WI38 (cell line): ENCODE measurements at regions not wholly inside any gene's neighbourhood (a gene's known extent, or its start where the extent isn't known, plus 50 kb on each side); places are given as distances from the start of the nearest gene placed in this dataset.

ENCODE experiments used
- H3K4me3 ChIP-seq: 2 replicates; pipeline ENCODE4 v1.5.1; 2011; ENCODE audit warnings: low read depth, mild to moderate bottlenecking, control low read depth, low read length
- TF ChIP-seq, protein P1 (sequence below): IDR thresholded peaks from 2 replicates; pipeline ENCODE4 v1.5.1; 2012; ENCODE audit warnings: low read depth, mild to moderate bottlenecking, control low read depth, low read length

DNA sequence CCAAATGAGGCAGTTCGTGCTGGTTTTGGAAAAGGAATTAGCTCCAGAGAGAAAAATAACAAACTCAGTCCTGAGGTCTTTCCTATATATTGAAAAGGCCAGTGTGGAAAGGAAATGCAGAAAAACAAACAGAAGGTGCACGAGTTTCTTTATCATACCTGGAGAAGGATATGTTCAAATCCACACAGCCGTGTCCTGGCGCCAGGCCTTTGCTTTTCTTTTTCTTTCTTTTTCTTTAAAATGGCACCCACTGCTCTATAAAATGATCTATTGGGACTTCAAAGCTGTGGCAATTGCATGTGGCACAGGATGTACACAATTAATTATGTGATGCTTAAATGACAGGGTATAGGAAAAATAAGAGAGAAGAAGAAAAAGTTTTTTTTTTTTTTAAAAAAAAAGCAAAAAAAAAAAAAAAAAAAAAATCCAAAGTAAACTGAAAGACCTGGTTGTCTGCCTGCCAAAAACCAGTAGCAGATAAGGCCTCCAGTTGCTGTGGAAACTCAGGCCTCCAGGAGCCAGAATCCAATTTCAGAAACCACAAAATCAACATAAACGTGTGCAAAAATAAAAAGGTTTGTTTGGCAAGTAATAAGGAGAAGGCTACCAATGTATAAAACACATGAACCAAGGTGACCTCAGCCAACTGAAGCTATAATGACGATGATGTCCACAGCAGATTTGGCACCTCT lies 957.6 kb upstream of the SOX9 start:
- no peak overlapping the region for H3K4me3 ChIP-seq
- TF ChIP-seq, protein P1, sequence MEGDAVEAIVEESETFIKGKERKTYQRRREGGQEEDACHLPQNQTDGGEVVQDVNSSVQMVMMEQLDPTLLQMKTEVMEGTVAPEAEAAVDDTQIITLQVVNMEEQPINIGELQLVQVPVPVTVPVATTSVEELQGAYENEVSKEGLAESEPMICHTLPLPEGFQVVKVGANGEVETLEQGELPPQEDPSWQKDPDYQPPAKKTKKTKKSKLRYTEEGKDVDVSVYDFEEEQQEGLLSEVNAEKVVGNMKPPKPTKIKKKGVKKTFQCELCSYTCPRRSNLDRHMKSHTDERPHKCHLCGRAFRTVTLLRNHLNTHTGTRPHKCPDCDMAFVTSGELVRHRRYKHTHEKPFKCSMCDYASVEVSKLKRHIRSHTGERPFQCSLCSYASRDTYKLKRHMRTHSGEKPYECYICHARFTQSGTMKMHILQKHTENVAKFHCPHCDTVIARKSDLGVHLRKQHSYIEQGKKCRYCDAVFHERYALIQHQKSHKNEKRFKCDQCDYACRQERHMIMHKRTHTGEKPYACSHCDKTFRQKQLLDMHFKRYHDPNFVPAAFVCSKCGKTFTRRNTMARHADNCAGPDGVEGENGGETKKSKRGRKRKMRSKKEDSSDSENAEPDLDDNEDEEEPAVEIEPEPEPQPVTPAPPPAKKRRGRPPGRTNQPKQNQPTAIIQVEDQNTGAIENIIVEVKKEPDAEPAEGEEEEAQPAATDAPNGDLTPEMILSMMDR, result no peak

DNA sequence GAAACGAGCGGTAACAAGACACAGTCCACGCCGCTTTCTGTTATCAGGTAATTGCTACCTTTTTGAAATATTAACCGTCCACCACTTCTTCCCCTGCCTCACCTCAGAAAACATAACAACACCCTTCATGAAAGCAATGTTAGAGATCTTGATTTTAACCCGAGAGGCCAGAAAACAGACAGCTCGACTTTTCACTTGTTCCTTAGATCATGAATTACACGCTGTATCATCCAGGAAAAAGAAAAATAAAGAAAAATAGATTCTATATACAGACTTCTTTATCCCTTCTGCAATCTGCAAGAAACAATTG lies 957.1 kb upstream of the SOX9 start:
- TF ChIP-seq, protein P1, result no peak
- H3K4me3 ChIP-seq, result no peak overlapping the region

DNA sequence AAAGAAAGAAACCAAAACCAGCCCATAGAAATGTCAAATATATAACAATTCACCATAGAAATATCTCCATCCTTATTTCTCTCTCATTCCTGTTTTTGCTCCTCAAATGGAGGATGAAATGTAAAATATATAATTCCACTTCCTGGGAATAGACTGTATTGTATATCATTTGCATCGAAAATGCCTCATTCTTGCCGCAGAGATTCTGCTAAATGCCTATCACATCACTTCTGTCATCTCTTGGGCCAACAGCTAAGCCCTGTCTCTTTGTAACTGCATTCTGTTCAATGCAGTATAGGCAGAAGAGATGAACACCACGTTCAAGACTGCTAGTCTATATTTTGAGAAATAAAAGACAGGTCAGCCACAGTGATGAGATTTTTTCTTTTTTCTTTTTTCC lies 956.3 kb upstream of the SOX9 start:
- TF ChIP-seq, protein P1, result no peak
- no peak overlapping the region for H3K4me3 ChIP-seq

DNA sequence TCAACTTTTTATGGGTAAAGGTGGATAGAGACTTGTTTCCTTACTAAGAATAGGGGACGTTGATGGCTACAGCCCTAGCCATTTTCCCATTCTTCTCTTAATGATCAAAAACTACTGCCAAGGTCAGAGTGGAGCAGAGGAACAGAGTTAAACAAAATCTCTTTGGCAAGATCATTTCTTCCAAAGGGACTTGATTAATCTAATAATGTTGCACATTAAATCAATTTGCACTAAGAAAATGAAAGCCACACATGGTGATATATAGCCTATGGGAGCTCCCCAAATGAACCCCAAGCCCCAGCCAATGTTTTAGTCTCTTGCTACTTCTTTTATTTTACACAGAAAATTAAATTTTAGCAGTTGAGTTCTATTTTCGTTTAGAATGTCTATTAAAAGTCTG lies 954.5 kb upstream of the SOX9 start:
- no peak overlapping the region for H3K4me3 ChIP-seq
- TF ChIP-seq, protein P1, result no peak

DNA sequence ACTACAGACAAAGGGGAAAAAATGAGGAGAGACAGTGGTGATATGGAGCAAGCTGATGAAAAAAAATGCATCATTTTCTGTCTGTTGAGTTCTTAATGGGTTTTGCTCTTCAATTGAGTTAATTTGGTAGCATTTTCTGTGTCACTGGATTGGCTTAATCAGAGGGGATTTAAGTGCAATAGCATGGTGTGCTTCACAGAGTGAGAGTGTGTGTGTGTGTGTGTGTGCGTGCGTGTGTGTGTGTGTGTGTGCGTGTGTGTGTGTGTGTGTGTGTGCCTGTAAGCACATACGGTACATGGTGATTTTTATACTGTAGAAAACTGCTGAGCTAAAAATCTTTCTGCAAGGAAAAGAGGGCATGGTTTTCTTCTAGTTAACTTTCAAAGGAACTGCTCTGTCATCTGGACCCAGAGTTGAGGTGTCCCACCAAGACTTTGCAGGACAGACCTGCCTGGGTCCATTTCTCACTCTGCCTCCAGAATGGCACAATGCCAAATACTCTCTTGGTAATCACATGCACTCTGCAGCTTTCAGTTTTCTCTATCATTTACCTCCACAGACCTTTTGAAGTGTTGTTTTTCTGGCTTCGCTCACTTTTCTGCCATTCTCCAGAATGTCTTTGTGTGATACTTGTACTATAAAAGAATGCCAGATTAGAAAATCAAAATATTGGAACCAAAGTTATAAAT lies 952.6 kb upstream of the SOX9 start:
- no peak overlapping the region for H3K4me3 ChIP-seq
- TF ChIP-seq, protein P1, result no peak

DNA sequence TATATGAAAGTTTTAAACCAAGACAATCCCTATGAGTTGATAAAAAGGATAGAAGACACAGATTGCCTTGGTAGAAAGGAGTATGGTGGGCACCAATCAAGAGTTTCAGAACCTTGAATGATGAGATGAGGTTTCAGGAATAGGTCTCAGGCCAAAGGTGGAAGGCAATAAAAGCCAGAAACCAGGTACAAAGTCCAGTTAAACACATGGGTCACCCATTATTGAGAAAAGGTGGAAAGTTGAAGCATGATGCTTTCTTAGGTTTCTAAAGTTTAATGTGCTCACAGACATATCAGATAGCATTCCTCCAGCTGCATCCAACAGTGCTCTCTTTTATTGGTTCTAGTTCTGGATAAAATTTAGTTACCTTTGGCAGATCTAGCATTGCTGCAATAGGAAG lies 950.8 kb upstream of the SOX9 start:
- H3K4me3 ChIP-seq, result no peak overlapping the region
- TF ChIP-seq, protein P1, result no peak

DNA sequence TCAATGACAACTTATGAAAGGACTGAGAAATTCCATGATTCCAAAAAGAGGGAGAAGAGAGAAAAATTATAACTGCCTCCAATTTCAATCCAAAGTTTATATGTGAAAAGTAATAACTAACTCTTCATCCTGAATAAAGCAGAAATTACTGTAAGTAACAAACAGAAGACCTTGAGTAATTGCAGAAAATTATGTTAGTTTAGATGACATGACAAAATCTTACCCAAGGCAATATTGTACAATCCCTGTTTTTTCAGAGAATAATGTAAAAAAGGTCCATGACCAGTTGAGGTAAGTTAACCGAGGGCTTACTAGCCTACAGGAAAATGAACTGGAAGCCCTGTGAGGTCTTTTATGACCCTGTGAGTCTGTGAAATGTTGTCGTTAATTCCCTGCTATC lies 949.5 kb upstream of the SOX9 start:
- H3K4me3 ChIP-seq, result no peak overlapping the region
- TF ChIP-seq, protein P1, result no peak
